OCI-LY1 (cell line): ENCODE measurements at regions not wholly inside any gene's neighbourhood (a gene's known extent, or its start where the extent isn't known, plus 50 kb on each side); places are given as distances from the start of the nearest gene placed in this dataset.
"Not testable (repeated sequence)": the region's sequence is repeated elsewhere in the genome, so short reads cannot be mapped to it uniquely, and the experiment has no call there.

Experiments used
- H2AFZ ChIP-seq: fragments of 200-600 bp; sonication (generic), shearing (Covaris generic); 2 replicates; pipeline ENCODE4 v1.6.0; 2014; ENCODE audit warnings: antibody characterized with exemption, mild to moderate bottlenecking, low read length
- H3F3A ChIP-seq: fragments of 200-600 bp; sonication (generic), shearing (Covaris generic); 2 replicates; pipeline ENCODE4 v1.6.0; 2014; ENCODE audit warnings: mild to moderate bottlenecking, antibody characterized with exemption, low read length, moderate library complexity; ENCODE audit not compliant: insufficient read depth
- H3K27ac ChIP-seq: fragments of 200-600 bp; sonication (generic); 2 replicates; pipeline ENCODE4 v1.5.1; 2014; ENCODE audit warnings: low read length, mixed run types, mild to moderate bottlenecking, low read depth; ENCODE audit not compliant: poor library complexity, severe bottlenecking
- H3K27me3 ChIP-seq: fragments of 200-600 bp; sonication (generic); 2 replicates; pipeline ENCODE4 v1.6.0; 2014; ENCODE audit warnings: antibody characterized with exemption, mild to moderate bottlenecking, low read length, moderate library complexity; ENCODE audit not compliant: insufficient read depth
- H3K36me3 ChIP-seq: fragments of 200-600 bp; sonication (generic); 2 replicates; pipeline ENCODE4 v1.6.1; 2014; ENCODE audit warnings: mild to moderate bottlenecking, antibody characterized with exemption, low read length, moderate library complexity, mixed read lengths; ENCODE audit not compliant: insufficient read depth
- H3K4me1 ChIP-seq: fragments of 200-600 bp; sonication (generic); 2 replicates; pipeline ENCODE4 v1.5.1; 2014; ENCODE audit warnings: mild to moderate bottlenecking, low read length, moderate library complexity; ENCODE audit not compliant: insufficient read depth, severe bottlenecking
- H3K4me2 ChIP-seq: fragments of 200-600 bp; sonication (generic), shearing (Covaris generic); 2 replicates; pipeline ENCODE4 v1.6.1; 2014; ENCODE audit warnings: low read length
- H3K4me3 ChIP-seq: fragments of 200-600 bp; sonication (generic); 2 replicates; pipeline ENCODE4 v1.5.1; 2014; ENCODE audit warnings: low read length, low read depth, mild to moderate bottlenecking, mixed read lengths; ENCODE audit not compliant: poor library complexity, severe bottlenecking
- H3K79me2 ChIP-seq: fragments of 200-600 bp; shearing (Covaris generic); 2 replicates; pipeline ENCODE4 v1.6.1; 2016; ENCODE audit warnings: mixed run types, low read length, mixed read lengths; ENCODE audit not compliant: insufficient read depth
- H3K9ac ChIP-seq: fragments of 200-600 bp; sonication (generic), shearing (Covaris generic); 2 replicates; pipeline ENCODE4 v1.6.1; 2014; ENCODE audit warnings: mild to moderate bottlenecking, low read length, mixed read lengths
- H3K9me2 ChIP-seq: fragments of 200-600 bp; sonication (generic), shearing (Covaris generic); 2 replicates; pipeline ENCODE4 v1.6.1; 2014; ENCODE audit warnings: low read depth, mild to moderate bottlenecking, low read length, mixed read lengths
- H3K9me3 ChIP-seq: fragments of 200-600 bp; shearing (Covaris generic); 2 replicates; pipeline ENCODE4 v1.6.1; 2014; ENCODE audit warnings: low read length, mixed read lengths
- H4K20me1 ChIP-seq: fragments of 200-600 bp; sonication (generic), shearing (Covaris generic); 2 replicates; pipeline ENCODE4 v1.6.0; 2016; ENCODE audit warnings: mild to moderate bottlenecking, low read length; ENCODE audit not compliant: insufficient read depth
- CTCF ChIP-seq: fragments of 200-600 bp; sonication (generic), shearing (Covaris generic); IDR thresholded peaks from 2 replicates; pipeline ENCODE4 v1.5.1; 2017; ENCODE audit warnings: mild to moderate bottlenecking, antibody characterized with exemption, low read length, moderate library complexity, mixed read lengths
- EZH2 ChIP-seq: fragments of 200-600 bp; sonication (generic), shearing (Covaris generic); IDR thresholded peaks from 2 replicates; pipeline ENCODE4 v1.8.0; 2017; ENCODE audit warnings: borderline replicate concordance, mixed run types, mild to moderate bottlenecking, antibody characterized with exemption, low read length, moderate library complexity, mixed read lengths

DNA sequence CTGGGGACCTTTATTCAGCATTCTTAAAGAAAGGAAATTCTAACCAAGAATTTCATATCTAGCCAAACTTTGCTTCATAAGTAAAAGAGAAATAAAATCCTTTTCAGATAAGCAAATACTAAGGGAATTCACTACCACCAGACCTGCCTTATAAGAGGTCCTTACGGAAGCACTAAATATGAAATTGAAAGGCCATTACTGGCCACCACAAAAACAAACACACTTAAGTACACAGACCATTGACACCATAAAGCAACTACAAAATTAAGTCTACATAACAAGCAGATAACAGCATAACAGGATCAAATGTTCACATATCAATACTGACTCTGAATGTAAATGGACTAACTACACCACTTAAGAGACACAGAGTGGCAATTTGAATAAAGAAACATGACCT, 361.4 kb upstream of the POU5F2 start:
- Histone ChIP-seq H3K27me3 (no peaks in the 10 kb centered on the region), H3K9ac (no peak overlapping the region), H4K20me1 (no peaks in the 10 kb centered on the region), H3K36me3 (no peaks in the 10 kb centered on the region), H3K79me2 (peaks cover 26% of the 10 kb centered on the region), H3K4me1 (no peaks in the 10 kb centered on the region), H3K27ac (no peak overlapping the region), H3K4me3 (no peak overlapping the region), H2AFZ (no peak overlapping the region), H3K4me2 (no peak overlapping the region), H3K9me3 (peaks cover 19% of the 10 kb centered on the region), H3K9me2 (no peaks in the 10 kb centered on the region), H3F3A (no peaks in the 10 kb centered on the region)
- TF ChIP-seq EZH2 = no peak
- TF ChIP-seq CTCF = no peak

DNA sequence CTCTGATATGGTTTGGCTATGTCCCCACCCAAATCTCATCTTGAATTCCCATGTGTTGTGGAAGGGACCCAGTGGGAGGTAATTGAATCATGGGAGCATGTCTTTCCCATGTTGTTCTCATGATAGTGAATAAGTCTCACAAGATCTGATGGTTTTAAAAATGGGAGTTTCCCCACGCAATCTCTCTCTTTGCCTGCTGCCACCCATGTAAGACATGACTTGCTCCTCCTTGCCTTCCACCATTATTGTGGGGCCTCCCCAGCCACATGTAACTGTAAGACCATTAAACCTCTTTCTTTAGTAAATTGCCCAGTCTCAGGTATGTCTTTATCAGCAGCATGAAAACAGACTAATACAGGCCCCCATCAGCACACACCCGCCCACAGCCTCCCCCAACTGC, 356.0 kb upstream of the POU5F2 start:
- H3K27me3 ChIP-seq, H3F3A ChIP-seq, H3K36me3 ChIP-seq, H3K4me2 ChIP-seq, H3K27ac ChIP-seq, H3K9me3 ChIP-seq, H3K4me1 ChIP-seq, H4K20me1 ChIP-seq, H3K4me3 ChIP-seq, H2AFZ ChIP-seq, H3K79me2 ChIP-seq, H3K9ac ChIP-seq, H3K9me2 ChIP-seq: not testable (repeated sequence)

DNA sequence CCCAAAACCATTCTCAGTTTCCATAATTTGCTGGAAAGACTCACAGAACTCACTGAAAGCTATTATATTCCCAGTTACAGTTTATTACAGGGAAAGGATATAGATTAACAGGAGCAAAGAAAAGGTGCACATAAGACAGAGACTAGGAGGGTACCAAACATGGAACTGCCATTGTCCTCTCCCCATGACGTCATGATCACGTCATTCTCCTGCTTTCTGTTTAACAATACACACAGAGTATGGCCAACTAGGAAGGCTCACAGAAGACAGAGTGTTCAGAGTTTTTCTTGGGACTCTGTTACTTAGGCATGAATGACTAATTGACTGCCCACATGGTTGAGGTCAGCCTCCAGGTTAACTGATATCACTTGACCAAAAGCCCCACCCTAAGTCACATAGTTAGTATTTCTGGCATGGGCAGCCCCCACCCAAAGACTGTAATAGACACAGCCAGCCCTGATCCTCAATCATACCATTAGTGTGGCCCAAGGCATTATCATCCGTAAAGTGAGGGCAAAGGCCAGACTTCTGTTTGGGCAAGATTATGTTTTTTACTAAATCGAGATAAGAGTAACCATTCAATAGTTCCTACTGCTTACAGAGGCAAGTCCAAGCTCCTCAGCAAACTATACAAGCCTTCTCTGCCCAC, 353.5 kb upstream of the POU5F2 start:
- no peak overlapping the region for H3K27ac ChIP-seq
- H3F3A ChIP-seq = no peaks in the 10 kb centered on the region
- TF ChIP-seq EZH2 (no peak), CTCF (no peak)
- no peak overlapping the region for H3K4me3 ChIP-seq
- no peaks in the 10 kb centered on the region for H3K27me3 ChIP-seq
- no peak overlapping the region for H2AFZ ChIP-seq
- no peaks in the 10 kb centered on the region for H3K36me3 ChIP-seq
- H3K9me2 ChIP-seq = no peaks in the 10 kb centered on the region
- no peaks in the 10 kb centered on the region for H4K20me1 ChIP-seq
- H3K4me1 ChIP-seq = no peaks in the 10 kb centered on the region
- no peaks in the 10 kb centered on the region for H3K9me3 ChIP-seq
- H3K9ac ChIP-seq = no peak overlapping the region
- H3K79me2 ChIP-seq = peaks cover 9% of the 10 kb centered on the region
- no peak overlapping the region for H3K4me2 ChIP-seq

GRCh38 chr5:94093300-94093699, 351.9 kb upstream of the POU5F2 start:
- no peaks in the 10 kb centered on the region for H3K9me3 ChIP-seq
- no peak overlapping the region for H2AFZ ChIP-seq
- no peaks in the 10 kb centered on the region for H3K36me3 ChIP-seq
- H3K27me3 ChIP-seq = no peaks in the 10 kb centered on the region
- H3K4me3 ChIP-seq = no peak overlapping the region
- H4K20me1 ChIP-seq = no peaks in the 10 kb centered on the region
- H3F3A ChIP-seq = no peaks in the 10 kb centered on the region
- no peak overlapping the region for H3K9ac ChIP-seq
- no peaks in the 10 kb centered on the region for H3K4me1 ChIP-seq
- no peaks in the 10 kb centered on the region for H3K9me2 ChIP-seq
- no peak overlapping the region for H3K4me2 ChIP-seq
- H3K27ac ChIP-seq = no peak overlapping the region
- TF ChIP-seq EZH2 = no peak
- no peak for TF ChIP-seq CTCF
- peaks cover 6% of the 10 kb centered on the region; the same call in 1 of the 2 replicates for H3K79me2 ChIP-seq
